ENCODE measurements at regions not wholly inside any gene's neighbourhood (a gene's known extent, or its start where the extent isn't known, plus 50 kb on each side); places are given as distances from the start of the nearest gene placed in this dataset.

DNA sequence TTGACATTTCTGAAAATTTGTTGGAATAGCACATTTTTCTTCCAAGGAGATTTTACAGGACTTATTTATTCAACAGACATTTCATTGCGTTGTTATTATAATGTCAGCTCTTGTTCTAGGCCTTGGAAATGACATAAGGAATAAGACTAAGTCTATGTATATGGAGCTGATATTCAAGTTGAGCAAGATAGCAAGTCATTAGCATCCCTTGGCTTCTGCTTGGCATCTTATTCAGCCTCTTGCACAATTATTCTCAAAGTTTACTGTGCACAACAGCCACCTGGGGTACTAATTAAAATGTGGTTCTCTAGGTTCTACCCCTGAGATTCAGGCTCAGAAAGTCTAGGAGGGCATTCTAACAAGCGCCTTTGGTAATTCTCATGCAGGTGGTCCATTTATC is 304.8 kb upstream of the DDI1 start:
- Mint-ChIP-seq H3K27me3 (ENCODE audit: low read depth) (no peaks in the 10 kb centered on the region), H3K4me3 (no peak overlapping the region), H3K36me3 (peaks cover 14% of the 10 kb centered on the region), H3K27ac (no peak overlapping the region), H3K9me3 (peaks cover 15% of the 10 kb centered on the region), H3K4me1 (peaks cover 19% of the 10 kb centered on the region)
- POLR2A ChIA-PET, result no interaction called here
- ATAC-seq (no peak), DNase-seq (ENCODE audit: low spot score) (no peak)
- CTCF ChIA-PET, result no interaction called here
- TF ChIP-seq ZSCAN18 (CRISPR knock-in tag; IDR thresholded peaks at IDR 0.05) (no peak), ERG (CRISPR knock-in tag; IDR thresholded peaks at IDR 0.05) (no peak), NR1H2 (CRISPR knock-in tag; IDR thresholded peaks at IDR 0.05) (no peak), ZBTB21 (CRISPR knock-in tag; IDR thresholded peaks at IDR 0.05; ENCODE audit: borderline replicate concordance) (no peak), TP53 (CRISPR knock-in tag; IDR thresholded peaks at IDR 0.05) (no peak), MXD4 (CRISPR knock-in tag; IDR thresholded peaks at IDR 0.05; ENCODE audit: borderline replicate concordance) (no peak), SP1 (CRISPR knock-in tag; conservative IDR thresholded peaks at IDR 0.05) (no peak), KAT7 (CRISPR knock-in tag; IDR thresholded peaks at IDR 0.05; ENCODE audit: borderline replicate concordance) (no peak), JUN (CRISPR knock-in tag; IDR thresholded peaks at IDR 0.05) (no peak), FOXP1 (CRISPR knock-in tag; IDR thresholded peaks at IDR 0.05; ENCODE audit: borderline replicate concordance) (no peak), ATF1 (CRISPR knock-in tag; IDR thresholded peaks at IDR 0.05) (no peak), ZNF232 (CRISPR knock-in tag; IDR thresholded peaks at IDR 0.05) (no peak), ELF4 (CRISPR knock-in tag; IDR thresholded peaks at IDR 0.05; ENCODE audit: low read depth) (no peak), ZNF121 (CRISPR knock-in tag; IDR thresholded peaks at IDR 0.05) (no peak), ZNF138 (CRISPR knock-in tag; conservative IDR thresholded peaks at IDR 0.05) (no peak), GTF2I (CRISPR knock-in tag; conservative IDR thresholded peaks at IDR 0.05) (no peak)
- TF ChIP-seq, protein P1, sequence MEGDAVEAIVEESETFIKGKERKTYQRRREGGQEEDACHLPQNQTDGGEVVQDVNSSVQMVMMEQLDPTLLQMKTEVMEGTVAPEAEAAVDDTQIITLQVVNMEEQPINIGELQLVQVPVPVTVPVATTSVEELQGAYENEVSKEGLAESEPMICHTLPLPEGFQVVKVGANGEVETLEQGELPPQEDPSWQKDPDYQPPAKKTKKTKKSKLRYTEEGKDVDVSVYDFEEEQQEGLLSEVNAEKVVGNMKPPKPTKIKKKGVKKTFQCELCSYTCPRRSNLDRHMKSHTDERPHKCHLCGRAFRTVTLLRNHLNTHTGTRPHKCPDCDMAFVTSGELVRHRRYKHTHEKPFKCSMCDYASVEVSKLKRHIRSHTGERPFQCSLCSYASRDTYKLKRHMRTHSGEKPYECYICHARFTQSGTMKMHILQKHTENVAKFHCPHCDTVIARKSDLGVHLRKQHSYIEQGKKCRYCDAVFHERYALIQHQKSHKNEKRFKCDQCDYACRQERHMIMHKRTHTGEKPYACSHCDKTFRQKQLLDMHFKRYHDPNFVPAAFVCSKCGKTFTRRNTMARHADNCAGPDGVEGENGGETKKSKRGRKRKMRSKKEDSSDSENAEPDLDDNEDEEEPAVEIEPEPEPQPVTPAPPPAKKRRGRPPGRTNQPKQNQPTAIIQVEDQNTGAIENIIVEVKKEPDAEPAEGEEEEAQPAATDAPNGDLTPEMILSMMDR (IDR thresholded peaks at IDR 0.05), result no peak
- TF ChIP-seq, protein P2, sequence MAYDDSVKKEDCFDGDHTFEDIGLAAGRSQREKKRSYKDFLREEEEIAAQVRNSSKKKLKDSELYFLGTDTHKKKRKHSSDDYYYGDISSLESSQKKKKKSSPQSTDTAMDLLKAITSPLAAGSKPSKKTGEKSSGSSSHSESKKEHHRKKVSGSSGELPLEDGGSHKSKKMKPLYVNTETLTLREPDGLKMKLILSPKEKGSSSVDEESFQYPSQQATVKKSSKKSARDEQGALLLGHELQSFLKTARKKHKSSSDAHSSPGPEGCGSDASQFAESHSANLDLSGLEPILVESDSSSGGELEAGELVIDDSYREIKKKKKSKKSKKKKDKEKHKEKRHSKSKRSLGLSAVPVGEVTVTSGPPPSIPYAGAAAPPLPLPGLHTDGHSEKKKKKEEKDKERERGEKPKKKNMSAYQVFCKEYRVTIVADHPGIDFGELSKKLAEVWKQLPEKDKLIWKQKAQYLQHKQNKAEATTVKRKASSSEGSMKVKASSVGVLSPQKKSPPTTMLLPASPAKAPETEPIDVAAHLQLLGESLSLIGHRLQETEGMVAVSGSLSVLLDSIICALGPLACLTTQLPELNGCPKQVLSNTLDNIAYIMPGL (CRISPR knock-in tag; IDR thresholded peaks at IDR 0.05), result no peak
- TF ChIP-seq, protein P3, sequence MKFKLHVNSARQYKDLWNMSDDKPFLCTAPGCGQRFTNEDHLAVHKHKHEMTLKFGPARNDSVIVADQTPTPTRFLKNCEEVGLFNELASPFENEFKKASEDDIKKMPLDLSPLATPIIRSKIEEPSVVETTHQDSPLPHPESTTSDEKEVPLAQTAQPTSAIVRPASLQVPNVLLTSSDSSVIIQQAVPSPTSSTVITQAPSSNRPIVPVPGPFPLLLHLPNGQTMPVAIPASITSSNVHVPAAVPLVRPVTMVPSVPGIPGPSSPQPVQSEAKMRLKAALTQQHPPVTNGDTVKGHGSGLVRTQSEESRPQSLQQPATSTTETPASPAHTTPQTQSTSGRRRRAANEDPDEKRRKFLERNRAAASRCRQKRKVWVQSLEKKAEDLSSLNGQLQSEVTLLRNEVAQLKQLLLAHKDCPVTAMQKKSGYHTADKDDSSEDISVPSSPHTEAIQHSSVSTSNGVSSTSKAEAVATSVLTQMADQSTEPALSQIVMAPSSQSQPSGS (CRISPR knock-in tag; IDR thresholded peaks at IDR 0.05; ENCODE audit: borderline replicate concordance, low read depth), result no peak

DNA sequence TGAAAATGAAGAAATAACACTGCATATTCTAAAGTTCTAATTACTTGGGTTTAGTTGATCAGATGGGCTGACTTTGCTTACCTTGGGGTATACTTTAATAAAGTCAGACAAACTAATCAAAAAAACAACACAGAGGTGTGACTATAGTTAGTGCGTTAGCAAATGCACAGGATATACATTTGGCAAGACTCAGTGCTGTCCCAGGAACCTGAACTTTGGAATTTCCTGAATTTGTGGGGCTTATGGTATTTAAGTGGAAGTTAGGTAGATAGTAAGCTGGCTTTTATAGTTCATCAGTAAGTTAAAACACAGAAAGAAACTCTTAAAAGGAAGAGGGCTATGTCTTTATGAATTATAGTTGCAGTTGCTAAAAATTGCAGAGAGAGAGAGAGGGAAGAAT is 302.6 kb upstream of the DDI1 start:
- DNase-seq (ENCODE audit: low spot score) (no peak), ATAC-seq (no peak)
- no peak overlapping the region for H3K27ac Mint-ChIP-seq
- H3K27me3 Mint-ChIP-seq (ENCODE audit: low read depth), result no peaks in the 10 kb centered on the region
- H3K4me1 Mint-ChIP-seq, result peaks cover 37% of the 10 kb centered on the region
- no peaks in the 10 kb centered on the region for H3K36me3 Mint-ChIP-seq
- TF ChIP-seq FOXP1 (CRISPR knock-in tag; IDR thresholded peaks at IDR 0.05; ENCODE audit: borderline replicate concordance), result no peak
- no peaks in the 10 kb centered on the region for H3K9me3 Mint-ChIP-seq
- H3K4me3 Mint-ChIP-seq, result no peak overlapping the region
- POLR2A ChIA-PET, result no interaction called here
- CTCF ChIA-PET, result no interaction called here
